ENCODE measurements at regions not wholly inside any gene's neighbourhood (a gene's known extent, or its start where the extent isn't known, plus 50 kb on each side); places are given as distances from the start of the nearest gene placed in this dataset.
"Not testable (repeated sequence)": the region's sequence is repeated elsewhere in the genome, so short reads cannot be mapped to it uniquely, and the experiment has no call there.

DNA sequence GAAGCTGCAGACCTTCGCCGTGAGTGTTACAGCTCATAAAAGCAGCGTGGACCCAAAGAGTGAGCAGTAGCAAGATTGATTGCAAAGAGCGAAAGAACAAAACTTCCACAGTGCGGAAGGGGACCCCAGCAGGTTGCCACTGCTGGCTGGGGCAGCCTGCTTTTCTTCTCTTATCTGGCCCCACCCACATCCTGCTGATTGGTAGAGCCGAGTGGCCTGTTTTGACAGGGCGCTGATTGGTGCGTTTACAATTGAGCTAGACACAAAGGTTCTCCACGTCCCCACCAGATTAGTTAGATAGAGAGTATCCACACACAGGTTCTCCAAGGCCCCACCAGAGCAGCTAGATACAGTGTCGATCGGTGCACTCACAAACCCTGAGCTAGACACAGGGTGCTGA lies 961.8 kb downstream of the CNTNAP5 start:
- H3K27ac ChIP-seq (ENCODE audit: insufficient read depth, low read length); H3K9me3 ChIP-seq (ENCODE audit: control insufficient read depth, insufficient read depth, low read length); H3K4me2 ChIP-seq (ENCODE audit: low read depth, low read length); POLR2A ChIA-PET (ENCODE audit: unreplicated experiment); H2BK5ac ChIP-seq (ENCODE audit: low read depth, low read length, poor library complexity, severe bottlenecking); H3K4ac ChIP-seq (ENCODE audit: low read depth, low read length); H3K27me3 ChIP-seq (ENCODE audit: control insufficient read depth, insufficient read depth, low read length); H3K18ac ChIP-seq (ENCODE audit: low read depth, low read length); in situ Hi-C loops (cut with MboI; ENCODE audit: low sequenced_read_pairs); H2AFZ ChIP-seq (replicated peaks; ENCODE audit: low read length, poor library complexity); intact Hi-C loops (cut with micrococcal nuclease); H3K9me1 ChIP-seq (ENCODE audit: insufficient read depth, low read length); H4K8ac ChIP-seq (ENCODE audit: low read depth in 2 of 2, low read length in 2 of 2); ATAC-seq (ENCODE audit: low read depth); CTCF ChIA-PET; H3K14ac ChIP-seq (replicated peaks; ENCODE audit: low read depth, low read length); DNase-seq; H4K20me1 ChIP-seq (ENCODE audit: insufficient read depth, low read length); H3K56ac ChIP-seq (ENCODE audit: extremely low read depth, insufficient read depth, low read length); H4K5ac ChIP-seq (ENCODE audit: low read depth, low read length); H3K36me3 ChIP-seq (ENCODE audit: control insufficient read depth, insufficient read depth, low read length); H2BK120ac ChIP-seq (ENCODE audit: low read depth, low read length); H3K4me3 ChIP-seq (ENCODE audit: insufficient read depth, low read depth, low read length); H2AK5ac ChIP-seq (ENCODE audit: low read depth, low read length); H3K23ac ChIP-seq (ENCODE audit: low read depth, low read length); H4K91ac ChIP-seq (ENCODE audit: insufficient read depth, low read depth, low read length); H3K4me1 ChIP-seq (ENCODE audit: control insufficient read depth, insufficient read depth, low read length); H2BK20ac ChIP-seq (ENCODE audit: low read depth, low read length); H2AK9ac ChIP-seq (replicated peaks; ENCODE audit: low read depth, low read length, poor library complexity); BruUV-seq (replicated peaks); H3K79me1 ChIP-seq (ENCODE audit: low read depth in 1 of 2, low read length in 2 of 2); H2BK15ac ChIP-seq (ENCODE audit: low read depth, low read length); H3K9ac ChIP-seq (ENCODE audit: low read depth, low read length); dilution Hi-C loops (cut with HindIII; ENCODE audit: low sequenced_read_pairs, unreplicated experiment): not testable (repeated sequence)
- WGBS, 2 experiments (ENCODE audit: extremely low coverage in 2 of 2, insufficient read length in 1 of 2), result no CpG with 5 or more reads among the region's 11 CpGs

- H3K56ac ChIP-seq (ENCODE audit: extremely low read depth, insufficient read depth, low read length); POLR2A ChIA-PET (ENCODE audit: unreplicated experiment); CTCF ChIA-PET; intact Hi-C loops (cut with micrococcal nuclease); H3K9me1 ChIP-seq (ENCODE audit: insufficient read depth, low read length); H3K4me3 ChIP-seq (ENCODE audit: insufficient read depth, low read depth, low read length); H3K4ac ChIP-seq (ENCODE audit: low read depth, low read length); H3K27me3 ChIP-seq (ENCODE audit: control insufficient read depth, insufficient read depth, low read length); H2AFZ ChIP-seq (replicated peaks; ENCODE audit: low read length, poor library complexity); H2BK120ac ChIP-seq (ENCODE audit: low read depth, low read length); H3K36me3 ChIP-seq (ENCODE audit: control insufficient read depth, insufficient read depth, low read length); H3K27ac ChIP-seq (ENCODE audit: insufficient read depth, low read length); H2AK5ac ChIP-seq (ENCODE audit: low read depth, low read length); H4K8ac ChIP-seq (ENCODE audit: low read depth in 2 of 2, low read length in 2 of 2); BruUV-seq (replicated peaks); H3K18ac ChIP-seq (ENCODE audit: low read depth, low read length); H2AK9ac ChIP-seq (replicated peaks; ENCODE audit: low read depth, low read length, poor library complexity); dilution Hi-C loops (cut with HindIII; ENCODE audit: low sequenced_read_pairs, unreplicated experiment); ATAC-seq (ENCODE audit: low read depth); H3K14ac ChIP-seq (replicated peaks; ENCODE audit: low read depth, low read length); H3K23ac ChIP-seq (ENCODE audit: low read depth, low read length); H4K5ac ChIP-seq (ENCODE audit: low read depth, low read length); H3K9me3 ChIP-seq (ENCODE audit: control insufficient read depth, insufficient read depth, low read length); in situ Hi-C loops (cut with MboI; ENCODE audit: low sequenced_read_pairs); H3K4me2 ChIP-seq (ENCODE audit: low read depth, low read length); H2BK20ac ChIP-seq (ENCODE audit: low read depth, low read length); H2BK5ac ChIP-seq (ENCODE audit: low read depth, low read length, poor library complexity, severe bottlenecking); H2BK15ac ChIP-seq (ENCODE audit: low read depth, low read length); H4K20me1 ChIP-seq (ENCODE audit: insufficient read depth, low read length); H3K4me1 ChIP-seq (ENCODE audit: control insufficient read depth, insufficient read depth, low read length); H4K91ac ChIP-seq (ENCODE audit: insufficient read depth, low read depth, low read length); H3K9ac ChIP-seq (ENCODE audit: low read depth, low read length); H3K79me1 ChIP-seq (ENCODE audit: low read depth in 1 of 2, low read length in 2 of 2); DNase-seq: not testable (repeated sequence)
- WGBS, 2 experiments (ENCODE audit: extremely low coverage in 2 of 2, insufficient read length in 1 of 2), result 97% methylated on average over 5 of the region's 28 CpGs; no CpG with 5 or more reads in 1 of the 2 experiments
Observed at GRCh38 chr2:124987436-124987835, 962.3 kb downstream of the CNTNAP5 start.

All from IMR-90 (cell line).